Spleen (tissue), 7 donors: ENCODE measurements at regions not wholly inside any gene's neighbourhood (a gene's known extent, or its start where the extent isn't known, plus 50 kb on each side); places are given as distances from the start of the nearest gene placed in this dataset.

ENCODE experiments used
- POLR2A ChIP-seq, 3 donors: fragments of 450-650 bp; IDR thresholded peaks; one replicate each; pipeline ENCODE4 v1.5.1; 2017; ENCODE audit warnings: antibody characterized with exemption in 3 of 3, mild to moderate bottlenecking in 1 of 3
- POLR2AphosphoS5 ChIP-seq, 3 donors: sonication (generic); formaldehyde crosslinking; IDR thresholded peaks; one replicate each; pipeline ENCODE4 v1.5.1; 2017; ENCODE audit warnings: antibody characterized with exemption in 3 of 3
- TF ChIP-seq, protein P1 (sequence below), 11 experiments: fragments of 200-600 bp in 7 of 11; fragments of 450-650 bp in 4 of 11; sonication (generic) in 4 of 11; IDR thresholded peaks in 8 of 11; conservative IDR thresholded peaks in 3 of 11; 1 replicate in 7 of 11; 2 replicates in 4 of 11; pipeline versions ENCODE4 v1.4.0 to v1.8.0; 2016 to 2021; ENCODE audit warnings: antibody characterized with exemption in 11 of 11, inconsistent platforms in 4 of 11, mild to moderate bottlenecking in 1 of 11
- donor health status: DM: no; HTN: no; CAD: no; lungs with moderate emphysema.
- donor health status: DM: no; HTN: no; CAD: no.
- donor health status: DM: no; HTN: no; CAD: no.

DNA sequence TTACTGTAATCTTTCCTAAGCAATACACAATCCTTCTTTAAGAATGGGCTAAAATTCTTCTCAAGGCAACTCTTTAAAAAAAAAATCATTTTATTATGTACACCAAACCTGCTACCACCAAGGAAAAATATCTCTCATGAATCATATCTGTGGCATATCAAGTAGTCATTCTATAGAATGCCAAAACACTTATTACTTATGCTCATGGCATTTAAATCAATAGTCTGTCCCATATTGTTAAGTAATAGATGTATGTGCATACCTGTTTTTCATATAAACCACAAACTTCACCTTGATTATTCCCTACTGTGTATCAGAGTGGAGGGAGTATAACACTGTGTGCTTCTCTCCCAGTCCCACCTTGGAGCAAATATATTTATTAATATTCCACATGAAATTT, 95.8 kb upstream of the SETBP1 start:
- TF ChIP-seq, protein P1, sequence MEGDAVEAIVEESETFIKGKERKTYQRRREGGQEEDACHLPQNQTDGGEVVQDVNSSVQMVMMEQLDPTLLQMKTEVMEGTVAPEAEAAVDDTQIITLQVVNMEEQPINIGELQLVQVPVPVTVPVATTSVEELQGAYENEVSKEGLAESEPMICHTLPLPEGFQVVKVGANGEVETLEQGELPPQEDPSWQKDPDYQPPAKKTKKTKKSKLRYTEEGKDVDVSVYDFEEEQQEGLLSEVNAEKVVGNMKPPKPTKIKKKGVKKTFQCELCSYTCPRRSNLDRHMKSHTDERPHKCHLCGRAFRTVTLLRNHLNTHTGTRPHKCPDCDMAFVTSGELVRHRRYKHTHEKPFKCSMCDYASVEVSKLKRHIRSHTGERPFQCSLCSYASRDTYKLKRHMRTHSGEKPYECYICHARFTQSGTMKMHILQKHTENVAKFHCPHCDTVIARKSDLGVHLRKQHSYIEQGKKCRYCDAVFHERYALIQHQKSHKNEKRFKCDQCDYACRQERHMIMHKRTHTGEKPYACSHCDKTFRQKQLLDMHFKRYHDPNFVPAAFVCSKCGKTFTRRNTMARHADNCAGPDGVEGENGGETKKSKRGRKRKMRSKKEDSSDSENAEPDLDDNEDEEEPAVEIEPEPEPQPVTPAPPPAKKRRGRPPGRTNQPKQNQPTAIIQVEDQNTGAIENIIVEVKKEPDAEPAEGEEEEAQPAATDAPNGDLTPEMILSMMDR (IDR thresholded peaks at IDR 0.05 in 8 of 11, conservative IDR thresholded peaks at IDR 0.05 in 3 of 11) = no peak
- no peak for TF ChIP-seq POLR2A (IDR thresholded peaks at IDR 0.05)
- TF ChIP-seq POLR2AphosphoS5 (IDR thresholded peaks at IDR 0.05) = no peak
